ENCODE measurements at regions not wholly inside any gene's neighbourhood (a gene's known extent, or its start where the extent isn't known, plus 50 kb on each side); places are given as distances from the start of the nearest gene placed in this dataset.

DNA sequence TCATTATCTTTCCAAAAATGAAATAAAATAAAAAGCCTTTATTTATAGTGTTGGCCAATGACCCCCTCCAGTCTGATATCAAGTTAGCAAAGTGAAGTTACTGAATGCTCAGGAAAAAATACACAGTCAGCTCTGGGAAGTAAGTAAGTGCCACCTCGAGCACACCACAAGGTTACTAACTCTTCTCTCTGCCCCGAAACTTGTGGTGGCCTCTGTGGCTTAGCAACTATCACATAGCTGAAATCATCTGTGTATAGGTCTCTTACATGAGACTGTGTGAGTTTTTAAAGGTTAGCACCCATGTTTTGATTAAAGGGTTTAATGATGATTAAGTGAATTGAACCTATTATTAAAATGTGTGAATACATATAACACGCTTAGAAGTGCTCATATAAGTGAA, 161.4 kb upstream of the KLF4 start:
- Histone ChIP-seq H3K36me3 (ENCODE audit: control insufficient read depth in 1 of 2, insufficient read depth in 2 of 2, low read length in 2 of 2) (no peaks in the 10 kb centered on the region), H3K9ac (ENCODE audit: low read length) (no peak overlapping the region), H3K79me2 (ENCODE audit: insufficient read depth, low read length) (no peaks in the 10 kb centered on the region), H2AFZ (ENCODE audit: low read depth, low read length, poor library complexity, severe bottlenecking) (no peak overlapping the region), H3K4me1 (ENCODE audit: control insufficient read depth in 1 of 2, insufficient read depth in 2 of 2, low read length in 2 of 2) (no peaks in the 10 kb centered on the region), H3K27me3 (ENCODE audit: insufficient read depth, low read length) (no peaks in the 10 kb centered on the region), H4K20me1 (ENCODE audit: insufficient read depth) (no peaks in the 10 kb centered on the region), H3K9me2 (ENCODE audit: insufficient read depth) (no peaks in the 10 kb centered on the region), H3K27ac (ENCODE audit: low read depth, low read length) (no peak overlapping the region), H3K9me3 (ENCODE audit: control insufficient read depth in 1 of 2, insufficient read depth in 1 of 2, low read depth in 1 of 2, low read length in 2 of 2) (no peaks in the 10 kb centered on the region), H3K4me2 (ENCODE audit: low read length) (no peak overlapping the region), H3K4me3 (replicated peaks in 1 of 2; ENCODE audit: low read depth in 1 of 2, low read length in 2 of 2) (no peak overlapping the region)
- DNase-seq (ENCODE audit: low read depth, low spot score): no peak
- intact Hi-C loops (cut with micrococcal nuclease): no loop called here
- ChIA-PET CTCF (no interaction called here), RAD21 (ENCODE audit: low non-redundant PET in 1 of 2, low total read pairs in 2 of 2, uncharacterized antibody in 2 of 2, unreplicated experiment in 2 of 2) (no interaction called here), POLR2A (no interaction called here)
- TF ChIP-seq CBX3 (IDR thresholded peaks at IDR 0.05; ENCODE audit: low read depth) (no peak), EGR1 (IDR thresholded peaks at IDR 0.05; ENCODE audit: low read depth) (no peak), FOSL1 (IDR thresholded peaks at IDR 0.05; ENCODE audit: low read depth) (no peak), POLR2AphosphoS5 (IDR thresholded peaks at IDR 0.05; ENCODE audit: low read depth, low read length) (no peak), EZH2phosphoT487 (IDR thresholded peaks at IDR 0.05; ENCODE audit: borderline replicate concordance) (no peak), JUND (IDR thresholded peaks at IDR 0.05) (no peak), SP1 (IDR thresholded peaks at IDR 0.05; ENCODE audit: low read depth) (no peak), SRF (IDR thresholded peaks at IDR 0.05; ENCODE audit: low read depth) (no peak), POLR2A (IDR thresholded peaks at IDR 0.05; ENCODE audit: borderline replicate concordance, extremely low read depth, insufficient read depth, insufficient read length) (no peak), ELF1 (IDR thresholded peaks at IDR 0.05; ENCODE audit: borderline replicate concordance, low read depth) (no peak), CEBPB (IDR thresholded peaks at IDR 0.05; ENCODE audit: low read depth) (no peak), YY1 (IDR thresholded peaks at IDR 0.05; ENCODE audit: extremely low read depth, insufficient replicate concordance, low read depth, low read length) (no peak)
- TF ChIP-seq, protein P1, sequence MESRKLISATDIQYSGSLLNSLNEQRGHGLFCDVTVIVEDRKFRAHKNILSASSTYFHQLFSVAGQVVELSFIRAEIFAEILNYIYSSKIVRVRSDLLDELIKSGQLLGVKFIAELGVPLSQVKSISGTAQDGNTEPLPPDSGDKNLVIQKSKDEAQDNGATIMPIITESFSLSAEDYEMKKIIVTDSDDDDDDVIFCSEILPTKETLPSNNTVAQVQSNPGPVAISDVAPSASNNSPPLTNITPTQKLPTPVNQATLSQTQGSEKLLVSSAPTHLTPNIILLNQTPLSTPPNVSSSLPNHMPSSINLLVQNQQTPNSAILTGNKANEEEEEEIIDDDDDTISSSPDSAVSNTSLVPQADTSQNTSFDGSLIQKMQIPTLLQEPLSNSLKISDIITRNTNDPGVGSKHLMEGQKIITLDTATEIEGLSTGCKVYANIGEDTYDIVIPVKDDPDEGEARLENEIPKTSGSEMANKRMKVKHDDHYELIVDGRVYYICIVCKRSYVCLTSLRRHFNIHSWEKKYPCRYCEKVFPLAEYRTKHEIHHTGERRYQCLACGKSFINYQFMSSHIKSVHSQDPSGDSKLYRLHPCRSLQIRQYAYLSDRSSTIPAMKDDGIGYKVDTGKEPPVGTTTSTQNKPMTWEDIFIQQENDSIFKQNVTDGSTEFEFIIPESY (IDR thresholded peaks at IDR 0.05; ENCODE audit: extremely low read depth, insufficient replicate concordance, low read length): no peak
- TF ChIP-seq, protein P2, sequence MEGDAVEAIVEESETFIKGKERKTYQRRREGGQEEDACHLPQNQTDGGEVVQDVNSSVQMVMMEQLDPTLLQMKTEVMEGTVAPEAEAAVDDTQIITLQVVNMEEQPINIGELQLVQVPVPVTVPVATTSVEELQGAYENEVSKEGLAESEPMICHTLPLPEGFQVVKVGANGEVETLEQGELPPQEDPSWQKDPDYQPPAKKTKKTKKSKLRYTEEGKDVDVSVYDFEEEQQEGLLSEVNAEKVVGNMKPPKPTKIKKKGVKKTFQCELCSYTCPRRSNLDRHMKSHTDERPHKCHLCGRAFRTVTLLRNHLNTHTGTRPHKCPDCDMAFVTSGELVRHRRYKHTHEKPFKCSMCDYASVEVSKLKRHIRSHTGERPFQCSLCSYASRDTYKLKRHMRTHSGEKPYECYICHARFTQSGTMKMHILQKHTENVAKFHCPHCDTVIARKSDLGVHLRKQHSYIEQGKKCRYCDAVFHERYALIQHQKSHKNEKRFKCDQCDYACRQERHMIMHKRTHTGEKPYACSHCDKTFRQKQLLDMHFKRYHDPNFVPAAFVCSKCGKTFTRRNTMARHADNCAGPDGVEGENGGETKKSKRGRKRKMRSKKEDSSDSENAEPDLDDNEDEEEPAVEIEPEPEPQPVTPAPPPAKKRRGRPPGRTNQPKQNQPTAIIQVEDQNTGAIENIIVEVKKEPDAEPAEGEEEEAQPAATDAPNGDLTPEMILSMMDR (IDR thresholded peaks at IDR 0.05 in 2 of 3, conservative IDR thresholded peaks at IDR 0.05 in 1 of 3; ENCODE audit: borderline replicate concordance in 1 of 3, insufficient read depth in 1 of 3, low read depth in 2 of 3, low read length in 2 of 3): no peak
- TF ChIP-seq, protein P3, sequence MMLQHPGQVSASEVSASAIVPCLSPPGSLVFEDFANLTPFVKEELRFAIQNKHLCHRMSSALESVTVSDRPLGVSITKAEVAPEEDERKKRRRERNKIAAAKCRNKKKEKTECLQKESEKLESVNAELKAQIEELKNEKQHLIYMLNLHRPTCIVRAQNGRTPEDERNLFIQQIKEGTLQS (IDR thresholded peaks at IDR 0.05): no peak
- no TSS peak for BruUV-seq (replicated peaks)
- ATAC-seq: no peak

Data from HCT116 (cell line).